HEK293T (cell line): ENCODE measurements at regions not wholly inside any gene's neighbourhood (a gene's known extent, or its start where the extent isn't known, plus 50 kb on each side); places are given as distances from the start of the nearest gene placed in this dataset.

ENCODE experiments used
- CTCF ChIA-PET: fragments of 350-600 bp; formaldehyde crosslinking; extraction: SDS; loops from one replicate; lab custom pipeline; 2021; ENCODE audit warnings: antibody characterized with exemption, inconsistent platforms; lab: Yijun Ruan, JAX
- POLR2A ChIA-PET: fragments of 350-600 bp; formaldehyde crosslinking; extraction: SDS; loops from one replicate; lab custom pipeline; 2020; ENCODE audit warnings: antibody characterized with exemption, inconsistent platforms; lab: Yijun Ruan, JAX
- DNase-seq: peaks from one replicate; pipeline ENCODE4 v3.0.0; 2012; ENCODE audit warnings: mixed read lengths; ENCODE audit errors: extremely low spot score
- ARNT ChIP-seq: fragments of 450-650 bp; IDR thresholded peaks from 2 replicates; pipeline ENCODE4 v1.6.1; 2017; ENCODE audit warnings: mild to moderate bottlenecking
- BHLHE40 ChIP-seq: fragments of 450-650 bp; IDR thresholded peaks from 2 replicates; pipeline ENCODE4 v1.6.1; 2016; ENCODE audit warnings: mild to moderate bottlenecking, moderate library complexity, borderline replicate concordance
- CTBP1 ChIP-seq: fragments of 450-650 bp; IDR thresholded peaks from 2 replicates; pipeline ENCODE4 v1.6.1; 2016; ENCODE audit warnings: borderline replicate concordance
- ELF4 ChIP-seq: fragments of 450-650 bp; IDR thresholded peaks from 2 replicates; pipeline ENCODE4 v1.6.1; 2017; ENCODE audit warnings: antibody characterized with exemption
- FOXA1 ChIP-seq: fragments of 450-650 bp; IDR thresholded peaks from 2 replicates; pipeline ENCODE4 v1.6.1; 2016; ENCODE audit warnings: mild to moderate bottlenecking
- FOXK2 ChIP-seq: fragments of 450-650 bp; IDR thresholded peaks from 2 replicates; pipeline ENCODE4 v1.6.1; 2016; ENCODE audit warnings: mild to moderate bottlenecking
- FOXM1 ChIP-seq: fragments of 450-650 bp; IDR thresholded peaks from 2 replicates; pipeline ENCODE4 v1.6.1; 2017; ENCODE audit warnings: mild to moderate bottlenecking, borderline replicate concordance
- HDGF ChIP-seq: fragments of 450-650 bp; IDR thresholded peaks from 2 replicates; pipeline ENCODE4 v1.6.1; 2017; ENCODE audit warnings: antibody characterized with exemption, borderline replicate concordance
- L3MBTL2 ChIP-seq: fragments of 450-650 bp; conservative IDR thresholded peaks from 2 replicates; pipeline ENCODE4 v1.6.1; 2016; ENCODE audit warnings: mild to moderate bottlenecking
- LEF1 ChIP-seq: fragments of 450-650 bp; IDR thresholded peaks from 2 replicates; pipeline ENCODE4 v1.6.1; 2017; ENCODE audit warnings: mild to moderate bottlenecking, borderline replicate concordance
- NFRKB ChIP-seq: fragments of 450-650 bp; IDR thresholded peaks from 2 replicates; pipeline ENCODE4 v1.6.1; 2016; ENCODE audit warnings: mild to moderate bottlenecking, moderate library complexity
- SP1 ChIP-seq: fragments of 450-650 bp; IDR thresholded peaks from 2 replicates; pipeline ENCODE4 v1.6.1; 2017
- SUZ12 ChIP-seq: fragments of 450-650 bp; IDR thresholded peaks from 2 replicates; pipeline ENCODE4 v1.6.1; 2016; ENCODE audit warnings: mild to moderate bottlenecking
- TARDBP ChIP-seq: fragments of 450-650 bp; IDR thresholded peaks from 2 replicates; pipeline ENCODE4 v1.6.1; 2016
- ZNF384 ChIP-seq: fragments of 450-650 bp; IDR thresholded peaks from 2 replicates; pipeline ENCODE4 v1.6.1; 2016
- TF ChIP-seq, protein P1 (sequence below): fragments of 450-650 bp; IDR thresholded peaks from 2 replicates; pipeline ENCODE4 v1.6.1; 2016

GRCh38 chrX:8939322-8939721, 94.6 kb downstream of the FAM9B start:
- ChIA-PET CTCF (no interaction called here), POLR2A (no interaction called here)
- no peak for TF ChIP-seq FOXA1
- no peak for TF ChIP-seq ELF4
- DNase-seq, result no peak

- CTCF ChIA-PET, result no interaction called here
- DNase-seq, result no peak
- TF ChIP-seq ZNF384, result no peak
- TF ChIP-seq TARDBP, result no peak
- no peak for TF ChIP-seq CTBP1
- no peak for TF ChIP-seq L3MBTL2
- TF ChIP-seq ARNT, result no peak
- no peak for TF ChIP-seq LEF1
- TF ChIP-seq ELF4, result no peak
- TF ChIP-seq BHLHE40, result no peak
- no peak for TF ChIP-seq FOXK2
- TF ChIP-seq NFRKB, result no peak
- TF ChIP-seq FOXA1, result no peak
- TF ChIP-seq FOXM1, result no peak
- TF ChIP-seq SUZ12, result no peak
- TF ChIP-seq HDGF, result no peak
- TF ChIP-seq SP1, result no peak
- TF ChIP-seq, protein P1, sequence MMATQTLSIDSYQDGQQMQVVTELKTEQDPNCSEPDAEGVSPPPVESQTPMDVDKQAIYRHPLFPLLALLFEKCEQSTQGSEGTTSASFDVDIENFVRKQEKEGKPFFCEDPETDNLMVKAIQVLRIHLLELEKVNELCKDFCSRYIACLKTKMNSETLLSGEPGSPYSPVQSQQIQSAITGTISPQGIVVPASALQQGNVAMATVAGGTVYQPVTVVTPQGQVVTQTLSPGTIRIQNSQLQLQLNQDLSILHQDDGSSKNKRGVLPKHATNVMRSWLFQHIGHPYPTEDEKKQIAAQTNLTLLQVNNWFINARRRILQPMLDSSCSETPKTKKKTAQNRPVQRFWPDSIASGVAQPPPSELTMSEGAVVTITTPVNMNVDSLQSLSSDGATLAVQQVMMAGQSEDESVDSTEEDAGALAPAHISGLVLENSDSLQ, result no peak
- POLR2A ChIA-PET, result no interaction called here
These were observed 106.2 kb downstream of the FAM9B start for GRCh38 chrX:8927701-8928100.

GRCh38 chrX:8927066-8927635, 106.8 kb downstream of the FAM9B start:
- CTCF ChIA-PET, result no interaction called here
- POLR2A ChIA-PET, result no interaction called here
- no peak for DNase-seq
- no peak for TF ChIP-seq NFRKB
- no peak for TF ChIP-seq FOXK2
- TF ChIP-seq L3MBTL2, result no peak
- no peak for TF ChIP-seq CTBP1
- TF ChIP-seq SUZ12, result no peak
- no peak for TF ChIP-seq FOXM1
- no peak for TF ChIP-seq BHLHE40
- no peak for TF ChIP-seq LEF1

DNA sequence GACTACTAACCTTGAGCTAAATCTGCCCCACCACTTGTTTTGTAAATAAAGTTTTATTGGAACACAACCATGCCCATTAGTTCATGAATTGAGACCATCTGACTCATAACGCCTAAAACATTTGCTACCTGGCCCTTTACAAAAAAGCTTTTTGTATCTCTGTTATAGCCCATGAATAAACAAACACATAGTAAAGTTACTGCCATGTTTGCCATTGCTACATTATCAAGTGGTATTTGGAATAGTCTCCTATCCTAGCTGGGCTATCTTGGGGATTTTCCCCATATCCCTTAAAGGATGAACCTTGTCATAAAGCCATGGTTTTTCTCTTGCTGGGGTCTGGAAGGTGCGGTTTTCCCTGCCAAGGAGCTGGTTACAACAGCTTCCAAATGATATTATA, 112.3 kb downstream of the FAM9B start:
- ChIA-PET POLR2A (no interaction called here), CTCF (no interaction called here)

GRCh38 chrX:8919801-8920200, 114.1 kb downstream of the FAM9B start:
- ChIA-PET POLR2A (no interaction called here), CTCF (no interaction called here)
- DNase-seq, result no peak
- no peak for TF ChIP-seq HDGF
- TF ChIP-seq ELF4, result no peak
- TF ChIP-seq FOXK2, result no peak
- TF ChIP-seq SP1, result no peak
- TF ChIP-seq, protein P1, result no peak

More for the DNA sequence above, 112.3 kb downstream of the FAM9B start:
- DNase-seq, result no peak
- TF ChIP-seq, protein P1, result no peak
- TF ChIP-seq SUZ12, result no peak
- TF ChIP-seq ARNT, result no peak
- TF ChIP-seq FOXK2, result no peak
- TF ChIP-seq NFRKB, result no peak
- TF ChIP-seq TARDBP, result no peak
- TF ChIP-seq FOXM1, result no peak
- no peak for TF ChIP-seq SP1

- no peak for DNase-seq
- TF ChIP-seq LEF1 (no peak), ARNT (no peak), HDGF (no peak)
These were observed 115.5 kb upstream of the FAM9A start for GRCh38 chrX:8916697-8917096.

GRCh38 chrX:8914681-8915080, 113.5 kb upstream of the FAM9A start:
- POLR2A ChIA-PET, result no interaction called here
- CTCF ChIA-PET, result no interaction called here
- no peak for DNase-seq
- no peak for TF ChIP-seq CTBP1

More at GRCh38 chrX:8916697-8917096, 115.5 kb upstream of the FAM9A start:
- POLR2A ChIA-PET, result no interaction called here
- CTCF ChIA-PET, result no interaction called here
